ENCODE measurements at regions not wholly inside any gene's neighbourhood (a gene's known extent, or its start where the extent isn't known, plus 50 kb on each side); places are given as distances from the start of the nearest gene placed in this dataset.

GRCh38 chr2:142594935-142595334 lies 282.5 kb upstream of the KYNU start:
- in situ Hi-C loops (cut with MboI; ENCODE audit: low sequenced_read_pairs, unreplicated experiment) = no loop called here
- no peak for DNase-seq (ENCODE audit: low spot score)
- no peak for TF ChIP-seq CTCF (IDR thresholded peaks at IDR 0.05; ENCODE audit: borderline replicate concordance, control extremely low read depth, extremely low read depth, insufficient read depth, missing control alignments)

GRCh38 chr2:142592171-142592570 lies 285.3 kb upstream of the KYNU start:
- DNase-seq (ENCODE audit: low spot score) = no peak
- no peak for TF ChIP-seq CTCF (IDR thresholded peaks at IDR 0.05; ENCODE audit: borderline replicate concordance, control extremely low read depth, extremely low read depth, insufficient read depth, missing control alignments)
- in situ Hi-C loops (cut with MboI; ENCODE audit: low sequenced_read_pairs, unreplicated experiment) = no loop called here

- TF ChIP-seq CTCF (IDR thresholded peaks at IDR 0.05; ENCODE audit: borderline replicate concordance, control extremely low read depth, extremely low read depth, insufficient read depth, missing control alignments) = no peak
- no peak for DNase-seq (ENCODE audit: low spot score)
- in situ Hi-C loops (cut with MboI; ENCODE audit: low sequenced_read_pairs, unreplicated experiment) = no loop called here
These were observed 286.0 kb upstream of the KYNU start for GRCh38 chr2:142591420-142591819.

- TF ChIP-seq CTCF (IDR thresholded peaks at IDR 0.05; ENCODE audit: borderline replicate concordance, control extremely low read depth, extremely low read depth, insufficient read depth, missing control alignments) = no peak
- in situ Hi-C loops (cut with MboI; ENCODE audit: low sequenced_read_pairs, unreplicated experiment) = no loop called here
- no peak for DNase-seq (ENCODE audit: low spot score)
These were observed 289.2 kb upstream of the KYNU start for GRCh38 chr2:142588269-142588668.

GRCh38 chr2:142586693-142587580 lies 290.5 kb upstream of the KYNU start:
- no peak for TF ChIP-seq CTCF (IDR thresholded peaks at IDR 0.05; ENCODE audit: borderline replicate concordance, control extremely low read depth, extremely low read depth, insufficient read depth, missing control alignments)

GRCh38 chr2:142585785-142586184 lies 291.7 kb upstream of the KYNU start:
- in situ Hi-C loops (cut with MboI; ENCODE audit: low sequenced_read_pairs, unreplicated experiment) = no loop called here
- no peak for TF ChIP-seq CTCF (IDR thresholded peaks at IDR 0.05; ENCODE audit: borderline replicate concordance, control extremely low read depth, extremely low read depth, insufficient read depth, missing control alignments)
- no peak for DNase-seq (ENCODE audit: low spot score)

More at GRCh38 chr2:142586693-142587580, 290.5 kb upstream of the KYNU start:
- no peak for DNase-seq (ENCODE audit: low spot score)
- in situ Hi-C loops (cut with MboI; ENCODE audit: low sequenced_read_pairs, unreplicated experiment) = no loop called here
